Gastrocnemius medialis (tissue), 4 donors: ENCODE measurements at regions not wholly inside any gene's neighbourhood (a gene's known extent, or its start where the extent isn't known, plus 50 kb on each side); places are given as distances from the start of the nearest gene placed in this dataset.

Experiments
- POLR2A ChIP-seq, 2 donors: fragments of 450-650 bp; IDR thresholded peaks; one replicate each; pipeline ENCODE4 v1.6.1; 2017; ENCODE audit warnings: antibody characterized with exemption in 2 of 2, mild to moderate bottlenecking in 2 of 2, moderate library complexity in 2 of 2
- TF ChIP-seq, protein P1 (sequence below), 5 experiments: fragments of 450-650 bp in 3 of 5; fragments of 200-600 bp in 2 of 5; sonication (generic) in 2 of 5; IDR thresholded peaks in 4 of 5; conservative IDR thresholded peaks in 1 of 5; 1 replicate in 4 of 5; 2 replicates in 1 of 5; pipeline ENCODE4 v1.5.1; 2016 to 2019; ENCODE audit warnings: antibody characterized with exemption in 5 of 5, mild to moderate bottlenecking in 3 of 5, moderate library complexity in 3 of 5

GRCh38 chr3:30948426-30948825, 54.0 kb upstream of the GADL1 start:
- TF ChIP-seq POLR2A (IDR thresholded peaks at IDR 0.05), result no peak
- TF ChIP-seq, protein P1, sequence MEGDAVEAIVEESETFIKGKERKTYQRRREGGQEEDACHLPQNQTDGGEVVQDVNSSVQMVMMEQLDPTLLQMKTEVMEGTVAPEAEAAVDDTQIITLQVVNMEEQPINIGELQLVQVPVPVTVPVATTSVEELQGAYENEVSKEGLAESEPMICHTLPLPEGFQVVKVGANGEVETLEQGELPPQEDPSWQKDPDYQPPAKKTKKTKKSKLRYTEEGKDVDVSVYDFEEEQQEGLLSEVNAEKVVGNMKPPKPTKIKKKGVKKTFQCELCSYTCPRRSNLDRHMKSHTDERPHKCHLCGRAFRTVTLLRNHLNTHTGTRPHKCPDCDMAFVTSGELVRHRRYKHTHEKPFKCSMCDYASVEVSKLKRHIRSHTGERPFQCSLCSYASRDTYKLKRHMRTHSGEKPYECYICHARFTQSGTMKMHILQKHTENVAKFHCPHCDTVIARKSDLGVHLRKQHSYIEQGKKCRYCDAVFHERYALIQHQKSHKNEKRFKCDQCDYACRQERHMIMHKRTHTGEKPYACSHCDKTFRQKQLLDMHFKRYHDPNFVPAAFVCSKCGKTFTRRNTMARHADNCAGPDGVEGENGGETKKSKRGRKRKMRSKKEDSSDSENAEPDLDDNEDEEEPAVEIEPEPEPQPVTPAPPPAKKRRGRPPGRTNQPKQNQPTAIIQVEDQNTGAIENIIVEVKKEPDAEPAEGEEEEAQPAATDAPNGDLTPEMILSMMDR (IDR thresholded peaks at IDR 0.05 in 4 of 5, conservative IDR thresholded peaks at IDR 0.05 in 1 of 5), result no peak
